GM19372 (cell line): ENCODE measurements at regions not wholly inside any gene's neighbourhood (a gene's known extent, or its start where the extent isn't known, plus 50 kb on each side); places are given as distances from the start of the nearest gene placed in this dataset.

Source experiments
- ATAC-seq: cut with Tn5 transposase; IDR thresholded peaks from one replicate; pipeline ENCODE4 v1.9.1; 2021; ENCODE audit warnings: mild to moderate bottlenecking, low read depth, moderate library complexity; ENCODE audit not compliant: unreplicated experiment

GRCh38 chr5:125257997-125258396 lies 511.6 kb upstream of the ZNF608 start:
- ATAC-seq = no peak

GRCh38 chr5:125258615-125259014 lies 512.2 kb upstream of the ZNF608 start:
- no peak for ATAC-seq

GRCh38 chr5:125261505-125262250 lies 515.2 kb upstream of the ZNF608 start:
- ATAC-seq = no peak

GRCh38 chr5:125262782-125263181 lies 516.3 kb upstream of the ZNF608 start:
- no peak for ATAC-seq

GRCh38 chr5:125263356-125263755 lies 516.9 kb upstream of the ZNF608 start:
- no peak for ATAC-seq

GRCh38 chr5:125266106-125266505 lies 519.7 kb upstream of the ZNF608 start:
- no peak for ATAC-seq

GRCh38 chr5:125267636-125268248 lies 521.3 kb upstream of the ZNF608 start:
- ATAC-seq = no peak

- no peak for ATAC-seq
Measured at GRCh38 chr5:125269926-125270325, 523.5 kb upstream of the ZNF608 start.

- no peak for ATAC-seq
Measured at GRCh38 chr5:125272357-125272756, 525.9 kb upstream of the ZNF608 start.

- ATAC-seq = no peak
Measured at GRCh38 chr5:125274211-125274610, 527.8 kb upstream of the ZNF608 start.

GRCh38 chr5:125274938-125275724 lies 528.7 kb upstream of the ZNF608 start:
- ATAC-seq = no peak

GRCh38 chr5:125275725-125276090 lies 529.3 kb upstream of the ZNF608 start:
- no peak for ATAC-seq

- no peak for ATAC-seq
Measured at GRCh38 chr5:125276096-125276495, 529.7 kb upstream of the ZNF608 start.

GRCh38 chr5:125277494-125278154 lies 531.2 kb upstream of the ZNF608 start:
- ATAC-seq = no peak

- ATAC-seq = no peak
Measured at GRCh38 chr5:125278711-125279110, 532.3 kb upstream of the ZNF608 start.

- ATAC-seq = no peak
Measured at GRCh38 chr5:125281667-125282066, 535.2 kb upstream of the ZNF608 start.

GRCh38 chr5:125283372-125283771 lies 536.9 kb upstream of the ZNF608 start:
- ATAC-seq = no peak

GRCh38 chr5:125286271-125286670 lies 539.8 kb upstream of the ZNF608 start:
- ATAC-seq = no peak

- no peak for ATAC-seq
Measured at GRCh38 chr5:125289606-125290005, 543.2 kb upstream of the ZNF608 start.

GRCh38 chr5:125290935-125291334 lies 544.5 kb upstream of the ZNF608 start:
- ATAC-seq = no peak

GRCh38 chr5:125291447-125291846 lies 545.0 kb upstream of the ZNF608 start:
- ATAC-seq = no peak
